ENCODE measurements at regions not wholly inside any gene's neighbourhood (a gene's known extent, or its start where the extent isn't known, plus 50 kb on each side); places are given as distances from the start of the nearest gene placed in this dataset.

- TF ChIP-seq, protein P1, sequence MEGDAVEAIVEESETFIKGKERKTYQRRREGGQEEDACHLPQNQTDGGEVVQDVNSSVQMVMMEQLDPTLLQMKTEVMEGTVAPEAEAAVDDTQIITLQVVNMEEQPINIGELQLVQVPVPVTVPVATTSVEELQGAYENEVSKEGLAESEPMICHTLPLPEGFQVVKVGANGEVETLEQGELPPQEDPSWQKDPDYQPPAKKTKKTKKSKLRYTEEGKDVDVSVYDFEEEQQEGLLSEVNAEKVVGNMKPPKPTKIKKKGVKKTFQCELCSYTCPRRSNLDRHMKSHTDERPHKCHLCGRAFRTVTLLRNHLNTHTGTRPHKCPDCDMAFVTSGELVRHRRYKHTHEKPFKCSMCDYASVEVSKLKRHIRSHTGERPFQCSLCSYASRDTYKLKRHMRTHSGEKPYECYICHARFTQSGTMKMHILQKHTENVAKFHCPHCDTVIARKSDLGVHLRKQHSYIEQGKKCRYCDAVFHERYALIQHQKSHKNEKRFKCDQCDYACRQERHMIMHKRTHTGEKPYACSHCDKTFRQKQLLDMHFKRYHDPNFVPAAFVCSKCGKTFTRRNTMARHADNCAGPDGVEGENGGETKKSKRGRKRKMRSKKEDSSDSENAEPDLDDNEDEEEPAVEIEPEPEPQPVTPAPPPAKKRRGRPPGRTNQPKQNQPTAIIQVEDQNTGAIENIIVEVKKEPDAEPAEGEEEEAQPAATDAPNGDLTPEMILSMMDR (tag by site-specific recombination; IDR thresholded peaks at IDR 0.05) = no peak
- no peak for TF ChIP-seq GLIS2 (tag by site-specific recombination; IDR thresholded peaks at IDR 0.05)
- TF ChIP-seq ZNF624 (tag by site-specific recombination; IDR thresholded peaks at IDR 0.05) = no peak
- TF ChIP-seq KLF16 (tag by site-specific recombination; IDR thresholded peaks at IDR 0.05) = no peak
- TF ChIP-seq, protein P2, sequence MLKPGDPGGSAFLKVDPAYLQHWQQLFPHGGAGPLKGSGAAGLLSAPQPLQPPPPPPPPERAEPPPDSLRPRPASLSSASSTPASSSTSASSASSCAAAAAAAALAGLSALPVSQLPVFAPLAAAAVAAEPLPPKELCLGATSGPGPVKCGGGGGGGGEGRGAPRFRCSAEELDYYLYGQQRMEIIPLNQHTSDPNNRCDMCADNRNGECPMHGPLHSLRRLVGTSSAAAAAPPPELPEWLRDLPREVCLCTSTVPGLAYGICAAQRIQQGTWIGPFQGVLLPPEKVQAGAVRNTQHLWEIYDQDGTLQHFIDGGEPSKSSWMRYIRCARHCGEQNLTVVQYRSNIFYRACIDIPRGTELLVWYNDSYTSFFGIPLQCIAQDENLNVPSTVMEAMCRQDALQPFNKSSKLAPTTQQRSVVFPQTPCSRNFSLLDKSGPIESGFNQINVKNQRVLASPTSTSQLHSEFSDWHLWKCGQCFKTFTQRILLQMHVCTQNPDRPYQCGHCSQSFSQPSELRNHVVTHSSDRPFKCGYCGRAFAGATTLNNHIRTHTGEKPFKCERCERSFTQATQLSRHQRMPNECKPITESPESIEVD (tag by site-specific recombination; IDR thresholded peaks at IDR 0.05) = no peak
- TF ChIP-seq BCL11A (tag by site-specific recombination; IDR thresholded peaks at IDR 0.05; ENCODE audit: low read depth) = no peak
- TF ChIP-seq HOXA7 (CRISPR knock-in tag; IDR thresholded peaks at IDR 0.05; ENCODE audit: borderline replicate concordance) = no peak
- no peak for TF ChIP-seq ZNF155 (tag by site-specific recombination; IDR thresholded peaks at IDR 0.05)
- TF ChIP-seq, protein P3, sequence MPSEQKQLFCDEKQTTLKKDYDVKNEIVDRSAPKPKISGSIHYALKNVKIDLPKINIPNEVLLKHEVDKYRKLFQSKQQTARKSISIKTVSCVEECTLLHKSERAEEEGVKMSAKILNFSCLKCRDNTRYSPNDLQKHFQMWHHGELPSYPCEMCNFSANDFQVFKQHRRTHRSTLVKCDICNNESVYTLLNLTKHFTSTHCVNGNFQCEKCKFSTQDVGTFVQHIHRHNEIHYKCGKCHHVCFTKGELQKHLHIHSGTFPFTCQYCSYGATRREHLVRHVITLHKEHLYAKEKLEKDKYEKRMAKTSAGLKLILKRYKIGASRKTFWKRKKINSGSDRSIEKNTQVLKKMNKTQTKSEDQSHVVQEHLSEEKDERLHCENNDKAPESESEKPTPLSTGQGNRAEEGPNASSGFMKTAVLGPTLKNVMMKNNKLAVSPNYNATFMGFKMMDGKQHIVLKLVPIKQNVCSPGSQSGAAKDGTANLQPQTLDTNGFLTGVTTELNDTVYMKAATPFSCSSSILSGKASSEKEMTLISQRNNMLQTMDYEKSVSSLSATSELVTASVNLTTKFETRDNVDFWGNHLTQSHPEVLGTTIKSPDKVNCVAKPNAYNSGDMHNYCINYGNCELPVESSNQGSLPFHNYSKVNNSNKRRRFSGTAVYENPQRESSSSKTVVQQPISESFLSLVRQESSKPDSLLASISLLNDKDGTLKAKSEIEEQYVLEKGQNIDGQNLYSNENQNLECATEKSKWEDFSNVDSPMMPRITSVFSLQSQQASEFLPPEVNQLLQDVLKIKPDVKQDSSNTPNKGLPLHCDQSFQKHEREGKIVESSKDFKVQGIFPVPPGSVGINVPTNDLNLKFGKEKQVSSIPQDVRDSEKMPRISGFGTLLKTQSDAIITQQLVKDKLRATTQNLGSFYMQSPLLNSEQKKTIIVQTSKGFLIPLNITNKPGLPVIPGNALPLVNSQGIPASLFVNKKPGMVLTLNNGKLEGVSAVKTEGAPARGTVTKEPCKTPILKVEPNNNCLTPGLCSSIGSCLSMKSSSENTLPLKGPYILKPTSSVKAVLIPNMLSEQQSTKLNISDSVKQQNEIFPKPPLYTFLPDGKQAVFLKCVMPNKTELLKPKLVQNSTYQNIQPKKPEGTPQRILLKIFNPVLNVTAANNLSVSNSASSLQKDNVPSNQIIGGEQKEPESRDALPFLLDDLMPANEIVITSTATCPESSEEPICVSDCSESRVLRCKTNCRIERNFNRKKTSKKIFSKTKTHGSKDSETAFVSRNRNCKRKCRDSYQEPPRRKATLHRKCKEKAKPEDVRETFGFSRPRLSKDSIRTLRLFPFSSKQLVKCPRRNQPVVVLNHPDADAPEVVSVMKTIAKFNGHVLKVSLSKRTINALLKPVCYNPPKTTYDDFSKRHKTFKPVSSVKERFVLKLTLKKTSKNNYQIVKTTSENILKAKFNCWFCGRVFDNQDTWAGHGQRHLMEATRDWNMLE (tag by site-specific recombination; conservative IDR thresholded peaks at IDR 0.05; ENCODE audit: low read depth) = no peak
- TF ChIP-seq ZNF221 (tag by site-specific recombination; IDR thresholded peaks at IDR 0.05; ENCODE audit: borderline replicate concordance) = no peak
- TF ChIP-seq ZBTB6 (tag by site-specific recombination; IDR thresholded peaks at IDR 0.05) = no peak
These were observed 749.5 kb downstream of the VRK1 start for GRCh38 chr14:97546491-97547230.
